ENCODE measurements at regions not wholly inside any gene's neighbourhood (a gene's known extent, or its start where the extent isn't known, plus 50 kb on each side); places are given as distances from the start of the nearest gene placed in this dataset.

GRCh38 chr16:72300892-72301291 lies 128.9 kb upstream of the PMFBP1 start:
- TF ChIP-seq CTCF (IDR thresholded peaks at IDR 0.05; ENCODE audit: insufficient read depth, low read length, poor library complexity, severe bottlenecking) (no peak), EZH2phosphoT487 (conservative IDR thresholded peaks at IDR 0.05; ENCODE audit: low read length) (no peak)
